Body of pancreas (tissue), 4 donors: ENCODE measurements at regions not wholly inside any gene's neighbourhood (a gene's known extent, or its start where the extent isn't known, plus 50 kb on each side); places are given as distances from the start of the nearest gene placed in this dataset.

Source experiments
- POLR2A ChIP-seq, 3 donors: fragments of 450-650 bp; IDR thresholded peaks; one replicate each; pipeline ENCODE4 v1.6.1; 2016; ENCODE audit warnings: antibody characterized with exemption in 3 of 3, mild to moderate bottlenecking in 2 of 3
- TF ChIP-seq, protein P1 (sequence below), 7 experiments: fragments of 450-650 bp in 4 of 7; fragments of 200-600 bp in 3 of 7; sonication (generic) in 3 of 7; IDR thresholded peaks; one replicate each; pipeline ENCODE4 v1.5.1; 2016 to 2019; ENCODE audit warnings: antibody characterized with exemption in 7 of 7

DNA sequence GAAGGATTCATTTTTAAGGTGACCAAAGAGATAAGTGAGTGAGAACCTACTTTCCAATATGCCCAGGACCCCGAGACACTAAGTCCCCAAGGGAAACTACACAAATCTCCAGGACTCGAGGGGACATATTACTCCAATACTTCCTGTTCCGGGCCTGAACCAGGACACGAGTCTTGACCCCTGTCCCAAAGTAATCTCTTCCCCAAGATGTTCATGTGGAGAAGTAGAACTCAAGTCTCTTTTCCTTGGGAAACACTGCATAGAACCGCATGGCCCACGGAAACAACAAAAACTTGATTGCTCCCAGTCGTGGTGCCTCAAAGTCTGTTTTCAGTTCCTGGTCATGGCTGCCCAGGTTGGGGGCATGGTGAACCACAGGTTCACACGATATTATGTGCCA lies 87.2 kb upstream of the ZEB2 start:
- TF ChIP-seq, protein P1, sequence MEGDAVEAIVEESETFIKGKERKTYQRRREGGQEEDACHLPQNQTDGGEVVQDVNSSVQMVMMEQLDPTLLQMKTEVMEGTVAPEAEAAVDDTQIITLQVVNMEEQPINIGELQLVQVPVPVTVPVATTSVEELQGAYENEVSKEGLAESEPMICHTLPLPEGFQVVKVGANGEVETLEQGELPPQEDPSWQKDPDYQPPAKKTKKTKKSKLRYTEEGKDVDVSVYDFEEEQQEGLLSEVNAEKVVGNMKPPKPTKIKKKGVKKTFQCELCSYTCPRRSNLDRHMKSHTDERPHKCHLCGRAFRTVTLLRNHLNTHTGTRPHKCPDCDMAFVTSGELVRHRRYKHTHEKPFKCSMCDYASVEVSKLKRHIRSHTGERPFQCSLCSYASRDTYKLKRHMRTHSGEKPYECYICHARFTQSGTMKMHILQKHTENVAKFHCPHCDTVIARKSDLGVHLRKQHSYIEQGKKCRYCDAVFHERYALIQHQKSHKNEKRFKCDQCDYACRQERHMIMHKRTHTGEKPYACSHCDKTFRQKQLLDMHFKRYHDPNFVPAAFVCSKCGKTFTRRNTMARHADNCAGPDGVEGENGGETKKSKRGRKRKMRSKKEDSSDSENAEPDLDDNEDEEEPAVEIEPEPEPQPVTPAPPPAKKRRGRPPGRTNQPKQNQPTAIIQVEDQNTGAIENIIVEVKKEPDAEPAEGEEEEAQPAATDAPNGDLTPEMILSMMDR (IDR thresholded peaks at IDR 0.05): no peak
- no peak for TF ChIP-seq POLR2A (IDR thresholded peaks at IDR 0.05)
